ENCODE measurements at regions not wholly inside any gene's neighbourhood (a gene's known extent, or its start where the extent isn't known, plus 50 kb on each side); places are given as distances from the start of the nearest gene placed in this dataset.

DNA sequence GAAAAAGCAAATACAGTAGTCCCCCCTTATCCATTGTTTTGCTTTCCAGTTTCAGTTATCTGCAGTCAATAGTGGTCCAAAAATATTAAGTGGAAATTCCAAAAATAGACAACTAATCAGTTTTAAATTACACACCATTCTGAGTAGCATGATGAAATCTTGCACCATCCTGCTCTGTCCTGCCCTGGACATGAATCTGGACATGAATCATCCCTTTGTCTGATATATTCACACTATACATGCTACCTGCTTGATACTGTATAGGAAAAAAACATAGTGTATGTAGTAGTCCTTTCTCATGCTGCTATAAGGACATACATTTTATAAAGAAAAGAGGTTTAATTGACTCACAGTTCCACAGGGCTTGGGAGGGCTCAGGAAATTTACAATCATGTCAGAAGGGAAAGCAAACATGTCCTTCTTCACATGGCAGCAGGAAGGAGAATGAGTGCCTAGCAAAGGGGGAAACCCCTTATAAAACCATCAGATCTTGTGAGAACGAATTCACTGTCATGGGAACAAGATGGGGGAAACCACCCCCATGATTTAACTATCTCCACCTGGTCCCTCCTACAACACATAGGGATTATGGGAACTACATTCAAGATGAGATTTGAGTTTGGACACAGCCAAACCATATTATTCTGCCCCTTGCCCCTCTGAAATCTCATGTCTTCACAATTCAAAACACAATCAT is 153.9 kb downstream of the ARRDC3 start:
- TF ChIP-seq CTCF (IDR thresholded peaks at IDR 0.05) (no peak), POLR2A (IDR thresholded peaks at IDR 0.05) (no peak)

Measured in heart left ventricle (tissue), 13 donors.